Mesothelial cell of epicardium (in vitro differentiated cells): ENCODE measurements at regions not wholly inside any gene's neighbourhood (a gene's known extent, or its start where the extent isn't known, plus 50 kb on each side); places are given as distances from the start of the nearest gene placed in this dataset.

ENCODE experiments used
- DNase-seq, 2 experiments: peaks; one replicate each; pipeline ENCODE4 v3.0.0; 2021; ENCODE audit warnings: low spot score in 2 of 2; ENCODE audit not compliant: unreplicated experiment in 2 of 2
- H3K27ac Mint-ChIP-seq: 2 replicates; pipeline ENCODE4 v1.8.0; 2021; ENCODE audit warnings: mixed read lengths
- H3K27me3 Mint-ChIP-seq: 2 replicates; pipeline ENCODE4 v1.8.0; 2021; ENCODE audit warnings: low read depth, mixed read lengths
- H3K36me3 Mint-ChIP-seq: 2 replicates; pipeline ENCODE4 v1.8.0; 2021; ENCODE audit warnings: mixed read lengths
- H3K4me1 Mint-ChIP-seq: 2 replicates; pipeline ENCODE4 v1.8.0; 2021; ENCODE audit warnings: mixed read lengths
- H3K4me3 Mint-ChIP-seq: 2 replicates; pipeline ENCODE4 v1.8.0; 2021; ENCODE audit warnings: mild to moderate bottlenecking, moderate library complexity, mixed read lengths
- H3K9me3 Mint-ChIP-seq: 2 replicates; pipeline ENCODE4 v1.8.0; 2021; ENCODE audit warnings: mixed read lengths
- CTCF ChIP-seq: fragments of 200-600 bp; sonication (generic); IDR thresholded peaks from one replicate; pipeline ENCODE4 v1.5.0; 2021; ENCODE audit warnings: antibody characterized with exemption; ENCODE audit not compliant: unreplicated experiment

GRCh38 chr14:43175896-43176295 is 1331.2 kb downstream of the FSCB start:
- H3K9me3 Mint-ChIP-seq: peaks cover 2% of the 10 kb centered on the region

DNA sequence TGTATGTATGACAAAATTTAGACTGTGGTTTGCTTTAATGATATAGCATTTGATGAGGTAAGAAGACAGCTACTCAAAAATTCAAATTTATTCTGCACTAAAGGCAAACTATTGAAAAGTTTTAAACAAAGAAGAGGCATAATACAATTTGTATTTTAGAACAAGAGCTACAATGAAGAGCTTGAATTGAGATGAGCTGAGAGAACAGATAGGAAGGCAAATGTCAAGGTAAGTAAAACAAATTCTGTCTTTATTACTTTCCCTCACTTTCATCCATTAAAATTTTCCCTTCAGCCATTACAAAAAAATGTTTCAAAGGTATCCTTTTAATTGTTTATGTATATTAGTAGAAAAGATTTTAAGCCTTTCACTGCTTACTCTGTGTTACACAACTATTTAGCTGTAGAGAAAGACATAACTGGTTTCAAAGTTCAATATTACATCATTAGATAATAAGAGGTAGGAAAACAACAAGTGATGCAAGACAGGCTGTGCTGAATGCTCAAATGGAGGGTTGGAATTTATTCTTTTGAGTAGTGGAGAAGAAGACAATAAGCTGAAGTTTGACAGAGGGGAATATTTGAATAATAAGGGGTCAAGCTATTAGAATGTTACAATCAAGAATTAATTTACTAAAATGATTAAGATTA is 1334.1 kb downstream of the FSCB start:
- no peaks in the 10 kb centered on the region for H3K4me1 Mint-ChIP-seq
- H3K36me3 Mint-ChIP-seq: no peaks in the 10 kb centered on the region
- H3K4me3 Mint-ChIP-seq: no peak overlapping the region
- no peak for DNase-seq
- no peak for TF ChIP-seq CTCF
- no peaks in the 10 kb centered on the region for H3K27me3 Mint-ChIP-seq
- H3K9me3 Mint-ChIP-seq: peaks cover 5% of the 10 kb centered on the region
- H3K27ac Mint-ChIP-seq: no peak overlapping the region

More at GRCh38 chr14:43175896-43176295, 1331.2 kb downstream of the FSCB start:
- H3K27ac Mint-ChIP-seq: no peak overlapping the region
- TF ChIP-seq CTCF: no peak
- no peaks in the 10 kb centered on the region for H3K27me3 Mint-ChIP-seq
- no peak for DNase-seq
- no peak overlapping the region for H3K4me3 Mint-ChIP-seq
- no peaks in the 10 kb centered on the region for H3K4me1 Mint-ChIP-seq
- H3K36me3 Mint-ChIP-seq: no peaks in the 10 kb centered on the region

GRCh38 chr14:43169722-43170121 is 1337.4 kb downstream of the FSCB start:
- H3K9me3 Mint-ChIP-seq: peaks cover 8% of the 10 kb centered on the region
- no peaks in the 10 kb centered on the region for H3K27me3 Mint-ChIP-seq
- H3K4me1 Mint-ChIP-seq: no peaks in the 10 kb centered on the region
- no peak for DNase-seq
- no peak overlapping the region for H3K4me3 Mint-ChIP-seq
- TF ChIP-seq CTCF: no peak
- no peak overlapping the region for H3K27ac Mint-ChIP-seq
- H3K36me3 Mint-ChIP-seq: no peaks in the 10 kb centered on the region

GRCh38 chr14:43168371-43168925 is 1338.6 kb downstream of the FSCB start:
- H3K4me3 Mint-ChIP-seq: no peak overlapping the region
- H3K9me3 Mint-ChIP-seq: peaks cover 9% of the 10 kb centered on the region
- no peak for DNase-seq
- no peaks in the 10 kb centered on the region for H3K36me3 Mint-ChIP-seq
- H3K27ac Mint-ChIP-seq: no peak overlapping the region
- H3K4me1 Mint-ChIP-seq: no peaks in the 10 kb centered on the region
- no peaks in the 10 kb centered on the region for H3K27me3 Mint-ChIP-seq
- no peak for TF ChIP-seq CTCF

DNA sequence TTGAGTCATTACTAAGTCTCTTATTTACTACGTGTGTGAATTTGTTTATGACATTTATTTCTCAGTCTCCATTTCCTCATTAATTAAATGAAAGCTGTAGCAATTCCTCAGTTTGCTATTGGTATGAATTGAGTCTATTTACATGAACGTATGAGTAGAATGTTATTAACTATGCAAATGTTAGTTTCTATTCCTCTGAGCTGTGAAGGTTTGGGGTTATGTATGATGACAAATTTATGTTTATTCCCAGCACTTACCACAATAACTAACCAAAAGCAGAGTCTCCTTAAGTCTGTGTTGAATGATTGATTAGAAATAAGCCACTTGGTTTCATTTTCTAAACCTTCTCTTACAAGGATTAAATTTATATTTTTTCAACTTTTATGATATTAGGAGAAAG is 1340.9 kb downstream of the FSCB start:
- H3K27me3 Mint-ChIP-seq: no peaks in the 10 kb centered on the region
- H3K9me3 Mint-ChIP-seq: peaks cover 9% of the 10 kb centered on the region
- no peaks in the 10 kb centered on the region for H3K4me1 Mint-ChIP-seq
- no peak for TF ChIP-seq CTCF
- no peak for DNase-seq
- no peak overlapping the region for H3K27ac Mint-ChIP-seq
- no peak overlapping the region for H3K4me3 Mint-ChIP-seq
- H3K36me3 Mint-ChIP-seq: no peaks in the 10 kb centered on the region
